Ecto neural progenitor cell (in vitro differentiated cells): ENCODE measurements at regions not wholly inside any gene's neighbourhood (a gene's known extent, or its start where the extent isn't known, plus 50 kb on each side); places are given as distances from the start of the nearest gene placed in this dataset.
"Not testable (repeated sequence)": the region's sequence is repeated elsewhere in the genome, so short reads cannot be mapped to it uniquely, and the experiment has no call there.

Experiments used
- DNase-seq: peaks from one replicate; pipeline ENCODE4 v3.0.0-alpha.2; 2018; ENCODE audit warnings: low spot score

- no peak for DNase-seq
Observed at GRCh38 chr17:68097161-68097805, 61.7 kb downstream of the KPNA2 start.

GRCh38 chr17:68099341-68099753, 63.8 kb downstream of the KPNA2 start:
- not testable (repeated sequence) for DNase-seq

- no peak for DNase-seq
Observed at GRCh38 chr17:68100000-68100641, 64.6 kb downstream of the KPNA2 start.

- peak; percentile 94 for DNase-seq
Observed at GRCh38 chr17:68101075-68101986, 65.8 kb downstream of the KPNA2 start.

GRCh38 chr17:68101987-68102314, 66.4 kb downstream of the KPNA2 start:
- DNase-seq, result no peak

- DNase-seq, result no peak
Observed at GRCh38 chr17:68102318-68102758, 66.8 kb downstream of the KPNA2 start.

GRCh38 chr17:68103148-68103547, 67.6 kb downstream of the KPNA2 start:
- DNase-seq, result no peak

GRCh38 chr17:68106085-68106484, 70.5 kb downstream of the KPNA2 start:
- DNase-seq, result no peak

- DNase-seq, result no peak
Observed at GRCh38 chr17:68107373-68107772, 71.8 kb downstream of the KPNA2 start.

- DNase-seq, result no peak
Observed at GRCh38 chr17:68108313-68109000, 72.9 kb downstream of the KPNA2 start.

- DNase-seq, result not testable (repeated sequence)
Observed at GRCh38 chr17:68109404-68109803, 73.9 kb downstream of the KPNA2 start.

- DNase-seq, result not testable (repeated sequence)
Observed at GRCh38 chr17:68116211-68116610, 80.7 kb downstream of the KPNA2 start.

GRCh38 chr17:68122587-68122986, 87.1 kb downstream of the KPNA2 start:
- no peak for DNase-seq

GRCh38 chr17:68125111-68125870, 89.8 kb downstream of the KPNA2 start:
- DNase-seq, result no peak

GRCh38 chr17:68127914-68128313, 92.4 kb downstream of the KPNA2 start:
- DNase-seq, result no peak

- no peak for DNase-seq
Observed at GRCh38 chr17:68131456-68131855, 95.9 kb downstream of the KPNA2 start.

GRCh38 chr17:68133346-68134045, 98.0 kb downstream of the KPNA2 start:
- DNase-seq, result peak; percentile 64

- DNase-seq, result no peak
Observed at GRCh38 chr17:68134046-68134637, 98.6 kb downstream of the KPNA2 start.

- no peak for DNase-seq
Observed at GRCh38 chr17:68134731-68135130, 99.2 kb downstream of the KPNA2 start.

GRCh38 chr17:68135141-68135887, 99.8 kb downstream of the KPNA2 start:
- DNase-seq, result no peak
